OCI-LY7 (cell line): ENCODE measurements at regions not wholly inside any gene's neighbourhood (a gene's known extent, or its start where the extent isn't known, plus 50 kb on each side); places are given as distances from the start of the nearest gene placed in this dataset.

Experiments
- BruUV-seq: library from RNA; stranded (reverse); fragments of 400-500 nt; replicated peaks from 2 replicates; lab custom pipeline; 2021; lab: Mats Ljungman, UMichigan
- CTCF ChIA-PET: fragments of 300-600 bp; sonication (Branson Sonifier 250); formaldehyde crosslinking; loops from one replicate; lab custom pipeline; 2022; ENCODE audit warnings: antibody characterized with exemption; ENCODE audit not compliant: unreplicated experiment; lab: Charles Lee
- POLR2A ChIA-PET: fragments of 300-600 bp; sonication (Branson Sonifier 250); formaldehyde crosslinking; loops from one replicate; lab custom pipeline; 2022; ENCODE audit warnings: antibody characterized with exemption; lab: Charles Lee
- DNase-seq: peaks from one replicate; pipeline ENCODE4 v3.0.0-alpha.2; 2015; ENCODE audit warnings: low spot score
- H2AFZ ChIP-seq: fragments of 200-600 bp; sonication (generic), shearing (Covaris generic); 2 replicates; pipeline ENCODE4 v1.6.1; 2014; ENCODE audit warnings: mild to moderate bottlenecking, antibody characterized with exemption, low read length, moderate library complexity
- H3K27ac ChIP-seq: fragments of 200-600 bp; sonication (generic); 2 replicates; pipeline ENCODE4 v1.5.1; 2014; ENCODE audit warnings: mixed run types, low read depth, mild to moderate bottlenecking, moderate library complexity, low read length, inconsistent platforms; ENCODE audit not compliant: poor library complexity, severe bottlenecking
- H3K36me3 ChIP-seq: fragments of 200-600 bp; sonication (generic); 2 replicates; pipeline ENCODE4 v1.6.1; 2014; ENCODE audit warnings: mild to moderate bottlenecking, antibody characterized with exemption, low read length, moderate library complexity, mixed read lengths; ENCODE audit not compliant: insufficient read depth
- H3K4me1 ChIP-seq: fragments of 200-600 bp; sonication (generic); 2 replicates; pipeline ENCODE4 v1.5.1; 2014; ENCODE audit warnings: mild to moderate bottlenecking, low read length; ENCODE audit not compliant: insufficient read depth, poor library complexity, severe bottlenecking
- H3K4me2 ChIP-seq: fragments of 200-600 bp; sonication (generic); 2 replicates; pipeline ENCODE4 v1.6.1; 2014; ENCODE audit warnings: mild to moderate bottlenecking, low read length
- H3K4me3 ChIP-seq: fragments of 200-600 bp; sonication (generic); 2 replicates; pipeline ENCODE4 v1.5.1; 2014; ENCODE audit warnings: mild to moderate bottlenecking, low read depth, low read length; ENCODE audit not compliant: poor library complexity, severe bottlenecking
- H3K79me2 ChIP-seq: fragments of 200-600 bp; sonication (generic); 2 replicates; pipeline ENCODE4 v1.6.1; 2016; ENCODE audit warnings: low read depth, mild to moderate bottlenecking, low read length, moderate library complexity, mixed read lengths; ENCODE audit not compliant: insufficient read depth
- H3K9me2 ChIP-seq: fragments of 200-600 bp; sonication (generic); 2 replicates; pipeline ENCODE4 v1.6.1; 2016; ENCODE audit warnings: mild to moderate bottlenecking, low read length, mixed read lengths; ENCODE audit not compliant: insufficient read depth
- H3K9me3 ChIP-seq: fragments of 200-600 bp; sonication (generic); 2 replicates; pipeline ENCODE4 v1.6.1; 2014; ENCODE audit warnings: mild to moderate bottlenecking, mixed run types, low read length, mixed read lengths
- H4K20me1 ChIP-seq: fragments of 200-600 bp; sonication (generic); 2 replicates; pipeline ENCODE4 v1.6.1; 2014; ENCODE audit warnings: mild to moderate bottlenecking, antibody characterized with exemption, low read length, moderate library complexity, mixed read lengths; ENCODE audit not compliant: insufficient read depth
- CTCF ChIP-seq: fragments of 200-600 bp; sonication (generic); conservative IDR thresholded peaks from 2 replicates; pipeline ENCODE4 v1.5.1; 2014; ENCODE audit warnings: mild to moderate bottlenecking, antibody characterized with exemption, low read length, moderate library complexity, mixed read lengths
- EZH2phosphoT487 ChIP-seq: fragments of 200-600 bp; sonication (generic); IDR thresholded peaks from 2 replicates; pipeline ENCODE4 v1.6.1; 2018; ENCODE audit warnings: low read depth, borderline replicate concordance, mild to moderate bottlenecking, mixed run types, antibody characterized with exemption, low read length, moderate library complexity, mixed read lengths
- intact Hi-C: fragments of 100-400 bp; cut with micrococcal nuclease; formaldehyde crosslinking; loops from one replicate; pipeline ENCODE4 v1.10.0; 2022; ENCODE audit not compliant: unreplicated experiment

- no peak for DNase-seq
- BruUV-seq = no TSS peak
- no peak for TF ChIP-seq EZH2phosphoT487
- TF ChIP-seq CTCF = no peak
- no peaks in the 10 kb centered on the region for H3K9me3 ChIP-seq
- H3K27ac ChIP-seq = no peak overlapping the region
- ChIA-PET CTCF (no interaction called here), POLR2A (no interaction called here)
- H2AFZ ChIP-seq = no peak overlapping the region
- H4K20me1 ChIP-seq = no peaks in the 10 kb centered on the region
- no peaks in the 10 kb centered on the region for H3K36me3 ChIP-seq
- intact Hi-C loops = no loop called here
- H3K4me1 ChIP-seq = no peaks in the 10 kb centered on the region
- H3K79me2 ChIP-seq = no peaks in the 10 kb centered on the region
- H3K9me2 ChIP-seq = no peaks in the 10 kb centered on the region
- no peak overlapping the region for H3K4me2 ChIP-seq
- no peak overlapping the region for H3K4me3 ChIP-seq
These were observed 479.3 kb downstream of the EPHA3 start for GRCh38 chr3:89586676-89587075.

- no peaks in the 10 kb centered on the region for H3K79me2 ChIP-seq
- no peaks in the 10 kb centered on the region for H3K9me2 ChIP-seq
- DNase-seq = no peak
- H4K20me1 ChIP-seq = no peaks in the 10 kb centered on the region
- ChIA-PET CTCF (no interaction called here), POLR2A (no interaction called here)
- no peaks in the 10 kb centered on the region for H3K9me3 ChIP-seq
- no peak overlapping the region for H3K27ac ChIP-seq
- H3K4me1 ChIP-seq = no peaks in the 10 kb centered on the region
- no peak overlapping the region for H3K4me3 ChIP-seq
- H3K4me2 ChIP-seq = no peak overlapping the region
- TF ChIP-seq EZH2phosphoT487 (no peak), CTCF (no peak)
- no TSS peak for BruUV-seq
- H3K36me3 ChIP-seq = no peaks in the 10 kb centered on the region
- H2AFZ ChIP-seq = no peak overlapping the region
- intact Hi-C loops = no loop called here
These were observed 498.7 kb downstream of the EPHA3 start for GRCh38 chr3:89606151-89606550.

- no peak for TF ChIP-seq EZH2phosphoT487
- TF ChIP-seq CTCF = no peak
These were observed 504.6 kb downstream of the EPHA3 start for GRCh38 chr3:89612027-89612426.

More at GRCh38 chr3:89612027-89612426, 504.6 kb downstream of the EPHA3 start:
- intact Hi-C loops = no loop called here
- ChIA-PET POLR2A (interaction anchor here (0.6 kb wide), 1 partner anchor 421 kb away, joined by 3 read pairs; no protein-coding TSS in a partner anchor), CTCF (no interaction called here)
- BruUV-seq = no TSS peak
- H4K20me1 ChIP-seq = no peaks in the 10 kb centered on the region
- H3K4me1 ChIP-seq = no peaks in the 10 kb centered on the region
- no peaks in the 10 kb centered on the region for H3K9me3 ChIP-seq
- DNase-seq = no peak
- no peak overlapping the region for H2AFZ ChIP-seq
- H3K27ac ChIP-seq = no peak overlapping the region
- H3K79me2 ChIP-seq = no peaks in the 10 kb centered on the region
- no peak overlapping the region for H3K4me2 ChIP-seq
- no peaks in the 10 kb centered on the region for H3K9me2 ChIP-seq
- no peak overlapping the region for H3K4me3 ChIP-seq
- H3K36me3 ChIP-seq = no peaks in the 10 kb centered on the region
